GM21367 (cell line): ENCODE measurements at regions not wholly inside any gene's neighbourhood (a gene's known extent, or its start where the extent isn't known, plus 50 kb on each side); places are given as distances from the start of the nearest gene placed in this dataset.
"Not testable (repeated sequence)": the region's sequence is repeated elsewhere in the genome, so short reads cannot be mapped to it uniquely, and the experiment has no call there.

ENCODE experiments used
- ATAC-seq: cut with Tn5 transposase; IDR thresholded peaks from one replicate; pipeline ENCODE4 v1.9.1; 2021; ENCODE audit not compliant: unreplicated experiment

- ATAC-seq, result no peak
Measured at GRCh38 chr17:56000411-56000810, 152.9 kb upstream of the ANKFN1 start.

GRCh38 chr17:56002656-56003055 is 150.6 kb upstream of the ANKFN1 start:
- ATAC-seq, result not testable (repeated sequence)

- ATAC-seq, result no peak
Measured at GRCh38 chr17:56009795-56010651, 143.3 kb upstream of the ANKFN1 start.

- no peak for ATAC-seq
Measured at GRCh38 chr17:56011406-56012131, 141.7 kb upstream of the ANKFN1 start.

GRCh38 chr17:56018211-56018610 is 135.1 kb upstream of the ANKFN1 start:
- ATAC-seq, result no peak

- ATAC-seq, result no peak
Measured at GRCh38 chr17:56020369-56020768, 132.9 kb upstream of the ANKFN1 start.

GRCh38 chr17:56021681-56022190 is 131.5 kb upstream of the ANKFN1 start:
- no peak for ATAC-seq

GRCh38 chr17:56023851-56024250 is 129.4 kb upstream of the ANKFN1 start:
- no peak for ATAC-seq

- ATAC-seq, result no peak
Measured at GRCh38 chr17:56026915-56027314, 126.4 kb upstream of the ANKFN1 start.

GRCh38 chr17:56028837-56029236 is 124.4 kb upstream of the ANKFN1 start:
- ATAC-seq, result no peak

- ATAC-seq, result no peak
Measured at GRCh38 chr17:56030009-56030624, 123.2 kb upstream of the ANKFN1 start.

GRCh38 chr17:56031636-56032035 is 121.6 kb upstream of the ANKFN1 start:
- ATAC-seq, result no peak

- no peak for ATAC-seq
Measured at GRCh38 chr17:56034197-56034635, 119.1 kb upstream of the ANKFN1 start.

- ATAC-seq, result no peak
Measured at GRCh38 chr17:56038131-56038530, 115.1 kb upstream of the ANKFN1 start.

GRCh38 chr17:56045872-56046271 is 107.4 kb upstream of the ANKFN1 start:
- ATAC-seq, result no peak

GRCh38 chr17:56047331-56047730 is 105.9 kb upstream of the ANKFN1 start:
- ATAC-seq, result no peak

- ATAC-seq, result no peak
Measured at GRCh38 chr17:56057869-56058268, 95.4 kb upstream of the ANKFN1 start.

GRCh38 chr17:56064506-56064905 is 88.8 kb upstream of the ANKFN1 start:
- no peak for ATAC-seq

GRCh38 chr17:56074361-56074890 is 78.8 kb upstream of the ANKFN1 start:
- no peak for ATAC-seq

GRCh38 chr17:56076980-56077379 is 76.3 kb upstream of the ANKFN1 start:
- no peak for ATAC-seq

GRCh38 chr17:56083475-56083874 is 69.8 kb upstream of the ANKFN1 start:
- no peak for ATAC-seq
